GM04504 (cell line): ENCODE measurements at regions not wholly inside any gene's neighbourhood (a gene's known extent, or its start where the extent isn't known, plus 50 kb on each side); places are given as distances from the start of the nearest gene placed in this dataset.
A peak's percentile ranks its signal among the peaks of the same experiment; 100 is the strongest.

ENCODE experiments used
- DNase-seq: peaks from one replicate; pipeline ENCODE4 v3.0.0-alpha.2; 2012; ENCODE audit warnings: low read depth

- DNase-seq: peak; percentile 31
Measured at GRCh38 chr10:111822661-111823060, 360.9 kb downstream of the GPAM start.

GRCh38 chr10:111824128-111824527, 359.4 kb downstream of the GPAM start:
- DNase-seq: no peak

- DNase-seq: no peak
Measured at GRCh38 chr10:111830359-111830758, 353.2 kb downstream of the GPAM start.

GRCh38 chr10:111831058-111831457, 352.5 kb downstream of the GPAM start:
- no peak for DNase-seq

- DNase-seq: no peak
Measured at GRCh38 chr10:111833251-111833650, 350.3 kb downstream of the GPAM start.

- DNase-seq: peak; percentile 15
Measured at GRCh38 chr10:111835574-111835973, 348.0 kb downstream of the GPAM start.

GRCh38 chr10:111836064-111836463, 347.5 kb downstream of the GPAM start:
- no peak for DNase-seq

GRCh38 chr10:111836571-111836970, 347.0 kb downstream of the GPAM start:
- DNase-seq: no peak

- no peak for DNase-seq
Measured at GRCh38 chr10:111837086-111837485, 346.5 kb downstream of the GPAM start.

GRCh38 chr10:111837985-111838384, 345.6 kb downstream of the GPAM start:
- no peak for DNase-seq

GRCh38 chr10:111840546-111840945, 343.0 kb downstream of the GPAM start:
- DNase-seq: no peak

- no peak for DNase-seq
Measured at GRCh38 chr10:111852801-111853200, 330.8 kb downstream of the GPAM start.

GRCh38 chr10:111856631-111857030, 326.9 kb downstream of the GPAM start:
- DNase-seq: no peak

GRCh38 chr10:111865550-111865949, 318.0 kb downstream of the GPAM start:
- no peak for DNase-seq

GRCh38 chr10:111871458-111871857, 312.1 kb downstream of the GPAM start:
- no peak for DNase-seq

- DNase-seq: no peak
Measured at GRCh38 chr10:111872591-111872990, 311.0 kb downstream of the GPAM start.

GRCh38 chr10:111873041-111873440, 310.5 kb downstream of the GPAM start:
- no peak for DNase-seq

GRCh38 chr10:111873621-111874135, 309.9 kb downstream of the GPAM start:
- DNase-seq: no peak

GRCh38 chr10:111874576-111874975, 309.0 kb downstream of the GPAM start:
- no peak for DNase-seq

- no peak for DNase-seq
Measured at GRCh38 chr10:111875725-111876124, 307.8 kb downstream of the GPAM start.

GRCh38 chr10:111877258-111877657, 306.3 kb downstream of the GPAM start:
- DNase-seq: no peak

GRCh38 chr10:111879969-111880368, 303.6 kb downstream of the GPAM start:
- DNase-seq: no peak

- DNase-seq: no peak
Measured at GRCh38 chr10:111885046-111885445, 298.5 kb downstream of the GPAM start.

- DNase-seq: no peak
Measured at GRCh38 chr10:111885919-111886318, 297.6 kb downstream of the GPAM start.

- DNase-seq: no peak
Measured at GRCh38 chr10:111887266-111887665, 296.3 kb downstream of the GPAM start.
